ENCODE measurements at regions not wholly inside any gene's neighbourhood (a gene's known extent, or its start where the extent isn't known, plus 50 kb on each side); places are given as distances from the start of the nearest gene placed in this dataset.
A peak's percentile ranks its signal among the peaks of the same experiment; 100 is the strongest.

- TF ChIP-seq CTCF (IDR thresholded peaks at IDR 0.05; ENCODE audit: poor library complexity, severe bottlenecking) (no peak), POLR2AphosphoS5 (IDR thresholded peaks at IDR 0.05) (peak; percentile 11), REST (IDR thresholded peaks at IDR 0.05; ENCODE audit: borderline replicate concordance) (no peak)
Measured at GRCh38 chrX:39195156-39195555, 393.9 kb downstream of the MID1IP1 start.
